ENCODE measurements at regions not wholly inside any gene's neighbourhood (a gene's known extent, or its start where the extent isn't known, plus 50 kb on each side); places are given as distances from the start of the nearest gene placed in this dataset.

DNA sequence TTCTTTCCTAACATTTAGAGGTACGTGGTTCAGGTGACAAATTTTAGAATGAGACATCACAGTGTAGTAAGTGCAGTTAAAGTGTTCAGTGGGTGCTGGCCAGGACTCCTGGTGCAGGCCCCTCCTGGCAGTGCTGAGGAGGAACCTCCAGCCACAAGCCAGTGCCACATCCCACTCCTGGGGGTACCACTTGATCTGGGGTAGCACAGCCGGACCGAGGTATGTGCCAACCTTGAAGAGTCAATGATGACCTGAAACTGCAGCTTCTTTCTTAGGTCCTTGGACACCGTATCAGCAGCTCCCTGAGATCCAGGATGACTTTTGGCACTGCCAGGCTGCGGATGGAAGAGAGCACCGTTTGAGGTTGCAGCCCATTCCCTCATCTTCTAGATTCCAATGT is 310.4 kb upstream of the IRX4 start:
- ATAC-seq: no peak
- no peak for DNase-seq
- intact Hi-C loops (cut with micrococcal nuclease): no loop called here

DNA sequence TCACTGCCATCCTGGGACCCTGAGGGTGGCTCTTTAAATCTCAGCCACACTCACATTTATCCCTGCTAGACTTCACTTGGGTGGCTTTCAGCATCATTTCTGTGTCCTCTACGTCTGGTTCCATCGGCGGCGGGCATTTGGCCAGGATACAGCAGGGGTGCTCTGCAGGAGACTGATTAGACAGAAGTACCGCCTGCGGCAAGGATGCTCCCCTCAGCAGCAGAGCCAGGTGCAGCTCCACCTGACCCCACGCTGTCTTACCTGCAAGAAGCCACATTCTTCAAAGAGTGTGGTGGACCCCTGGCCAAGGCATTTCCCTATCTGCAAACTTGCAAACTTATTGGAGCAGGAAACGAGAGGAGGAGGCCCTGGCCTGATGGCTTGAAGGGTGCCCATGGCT is 309.8 kb upstream of the IRX4 start:
- intact Hi-C loops (cut with micrococcal nuclease): no loop called here
- ATAC-seq: no peak
- DNase-seq: no peak

DNA sequence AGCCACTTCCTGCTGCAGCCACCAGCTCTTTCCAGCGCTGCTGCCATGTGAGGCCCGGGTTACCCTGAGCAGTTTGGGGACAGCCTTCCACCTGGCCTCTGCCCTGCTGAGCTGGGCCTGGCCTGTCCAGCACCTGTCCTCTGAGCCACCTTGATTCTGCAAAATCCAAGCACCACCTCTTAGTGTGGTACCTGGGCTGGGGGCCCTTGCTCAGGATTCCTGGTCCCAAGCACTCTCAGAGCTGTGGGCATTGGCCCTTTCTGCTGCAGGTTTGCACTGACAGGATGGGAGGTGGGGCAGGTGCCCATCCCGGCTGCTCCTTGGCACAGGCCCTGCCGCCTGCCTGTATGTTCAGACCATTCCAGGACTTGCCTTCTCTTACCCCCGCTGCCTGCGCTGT is 309.2 kb upstream of the IRX4 start:
- no peak for ATAC-seq
- no peak for DNase-seq

DNA sequence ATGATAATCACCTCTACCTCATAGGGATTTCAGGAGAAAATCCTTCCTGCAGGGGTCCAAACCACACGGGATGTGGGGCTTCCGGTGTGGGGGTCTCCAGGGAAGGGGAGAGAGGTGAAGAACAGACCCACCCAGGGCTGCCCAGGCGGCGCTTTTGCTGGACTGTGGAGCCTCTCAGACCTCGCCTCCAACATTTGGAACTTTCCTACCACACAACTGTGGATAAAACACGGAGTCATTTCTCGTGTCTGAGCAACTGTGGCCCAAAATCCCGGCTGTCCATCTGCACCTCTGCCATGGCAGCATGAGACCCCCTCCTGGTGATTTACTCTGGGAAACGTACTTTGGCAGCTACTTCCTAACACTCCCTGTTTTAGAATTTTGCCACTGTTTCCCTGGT is 307.8 kb upstream of the IRX4 start:
- no peak for ATAC-seq
- intact Hi-C loops (cut with micrococcal nuclease): no loop called here
- DNase-seq: no peak

More for the DNA sequence above, 309.2 kb upstream of the IRX4 start:
- intact Hi-C loops (cut with micrococcal nuclease): no loop called here

DNA sequence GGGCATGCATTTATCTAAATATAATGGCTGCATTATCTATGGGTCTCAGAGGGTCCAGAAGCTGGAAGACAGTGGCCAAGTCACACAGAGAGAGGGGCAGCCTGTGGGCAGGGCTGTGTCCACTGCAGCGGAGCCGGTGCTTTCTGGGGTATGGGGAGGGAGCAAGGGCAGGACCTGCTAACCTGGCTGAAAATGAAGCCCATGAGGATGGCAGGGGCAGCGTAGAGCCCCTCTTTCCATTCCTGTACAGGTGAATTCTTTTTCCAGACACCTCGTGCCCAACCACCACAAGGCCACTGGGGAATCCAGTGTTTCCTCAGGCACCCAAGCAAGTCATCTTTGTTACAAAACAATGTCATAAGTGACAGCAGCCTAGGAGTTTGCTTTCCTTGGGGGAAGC is 305.9 kb upstream of the IRX4 start:
- DNase-seq (no peak), ATAC-seq (no peak)
- intact Hi-C loops (cut with micrococcal nuclease): no loop called here

DNA sequence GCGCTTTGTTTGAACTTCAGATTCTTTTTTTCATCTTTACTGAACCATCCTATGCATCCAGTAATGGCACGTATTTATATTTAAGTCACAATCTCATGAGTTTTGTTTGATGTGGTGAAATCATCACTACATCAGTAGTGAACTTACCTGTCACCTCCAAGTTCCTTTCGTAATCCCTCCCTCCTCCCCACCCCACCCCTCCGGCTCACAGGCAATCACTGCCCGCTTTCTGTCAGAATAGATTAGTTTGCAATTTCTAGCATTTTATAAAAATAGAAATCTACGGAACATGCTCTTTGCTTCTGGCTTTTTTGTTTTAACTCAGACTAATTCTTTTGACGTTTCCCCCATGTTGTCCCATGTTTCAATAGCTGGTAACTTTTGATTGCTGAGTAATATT is 305.4 kb upstream of the IRX4 start:
- no peak for DNase-seq
- intact Hi-C loops (cut with micrococcal nuclease): no loop called here
- ATAC-seq: no peak

DNA sequence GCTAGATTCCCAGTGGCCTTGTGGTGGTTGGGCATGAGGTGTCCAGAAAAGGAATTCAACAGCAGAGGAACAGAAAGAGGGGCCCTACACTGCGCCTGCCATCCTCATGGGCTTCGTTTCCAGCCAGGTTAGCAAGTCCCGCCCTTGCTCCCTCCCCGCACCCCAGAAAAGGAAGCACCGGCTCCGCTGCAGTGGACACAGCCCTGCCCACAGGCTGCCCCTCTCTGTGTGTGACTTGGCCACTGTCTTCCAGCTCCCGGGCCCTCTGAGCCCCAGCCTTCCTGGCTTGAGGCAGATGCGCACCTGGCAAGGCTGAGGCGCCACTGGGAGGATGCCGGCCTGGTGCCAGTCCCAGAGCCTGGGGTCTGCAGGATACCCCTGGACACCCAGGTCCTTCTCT is 305.0 kb upstream of the IRX4 start:
- no peak for DNase-seq
- no peak for ATAC-seq
- intact Hi-C loops (cut with micrococcal nuclease): no loop called here

DNA sequence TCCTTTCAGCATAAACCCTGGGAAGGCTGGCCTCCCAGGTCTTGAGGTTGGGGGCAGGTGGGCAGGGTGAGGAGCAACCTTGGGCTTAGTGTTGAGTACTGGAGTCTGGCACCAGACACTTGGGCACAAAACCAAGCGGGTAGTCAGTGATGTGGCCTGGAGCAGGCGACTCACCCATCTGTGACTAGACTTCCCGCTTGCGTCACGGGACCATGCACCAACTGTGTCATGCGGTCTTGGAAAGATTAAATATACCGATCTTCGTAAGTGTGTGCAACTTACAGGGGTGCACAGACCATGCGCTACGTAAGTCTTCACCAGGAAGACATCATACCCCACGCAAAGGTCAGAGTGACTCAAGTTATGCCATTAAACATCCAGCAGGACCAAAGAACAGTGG is 304.4 kb upstream of the IRX4 start:
- no peak for DNase-seq
- ATAC-seq: no peak
- intact Hi-C loops (cut with micrococcal nuclease): no loop called here

DNA sequence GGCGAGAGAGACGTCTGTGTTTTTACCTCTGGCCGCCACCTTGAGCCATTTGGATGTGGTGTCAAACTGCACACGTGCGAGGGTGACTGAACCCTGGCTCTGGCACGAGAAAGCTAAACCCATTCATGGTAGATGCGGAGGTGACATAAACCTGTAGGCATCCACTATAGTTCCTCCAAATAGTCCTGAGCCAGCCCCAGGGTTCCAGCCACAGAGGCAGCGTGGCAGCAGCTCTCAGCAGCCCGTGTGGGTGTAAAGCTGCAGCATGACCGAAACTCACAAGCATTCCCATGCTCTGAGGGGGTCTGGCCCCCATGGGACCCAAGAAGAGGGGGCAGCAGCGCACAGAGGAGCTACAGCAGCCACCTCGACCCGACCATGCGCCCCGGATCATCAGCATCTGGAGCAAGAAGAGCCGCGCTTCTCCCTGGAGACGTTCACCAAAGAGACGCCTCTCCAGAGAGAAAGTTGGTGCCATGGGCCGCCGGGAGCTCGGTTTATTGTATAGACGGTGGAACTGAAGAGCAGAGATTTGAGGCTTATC is 303.8 kb upstream of the IRX4 start:
- intact Hi-C loops (cut with micrococcal nuclease): no loop called here
- ATAC-seq: no peak
- no peak for DNase-seq

DNA sequence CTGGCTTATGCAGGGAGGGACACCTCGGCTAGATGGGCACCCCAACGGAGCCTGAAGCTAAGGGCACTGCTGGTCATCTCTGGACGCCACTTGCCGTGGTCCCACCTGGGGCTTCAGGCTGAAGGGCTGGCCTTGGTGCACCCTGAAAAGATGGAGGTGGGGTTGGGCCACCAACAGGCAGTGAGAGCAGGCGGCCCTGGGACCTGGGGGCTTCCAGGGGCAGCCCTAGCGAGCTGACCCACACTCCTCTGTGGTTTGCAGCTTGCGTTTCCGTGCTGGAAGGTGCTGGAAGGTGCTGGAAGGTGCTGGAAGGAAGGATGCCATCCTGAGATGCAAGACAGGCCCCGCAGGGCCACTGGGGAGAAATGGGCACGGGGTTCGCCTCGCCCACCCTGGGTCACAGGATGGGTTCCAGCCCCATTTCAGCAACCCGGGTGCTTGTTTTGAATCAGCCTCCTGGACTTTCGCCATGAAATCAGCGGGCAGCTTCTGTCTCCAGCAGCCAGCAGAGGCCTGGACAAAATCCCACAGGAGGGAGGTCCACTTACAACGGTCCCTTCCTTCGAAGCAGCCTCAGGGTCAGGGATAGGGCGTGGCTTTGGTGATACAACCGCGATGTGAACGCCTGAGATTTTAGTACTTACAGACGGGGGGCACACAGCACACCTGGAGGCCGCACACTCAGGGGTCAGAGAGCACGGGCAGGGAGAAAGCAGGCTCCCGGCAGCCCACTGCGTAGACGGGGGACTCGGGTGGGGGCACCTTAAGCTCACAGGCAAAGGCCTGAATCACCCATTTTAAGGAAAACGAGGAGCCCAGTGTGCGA is 303.1 kb upstream of the IRX4 start:
- DNase-seq: no peak
- intact Hi-C loops (cut with micrococcal nuclease): no loop called here
- ATAC-seq: no peak

DNA sequence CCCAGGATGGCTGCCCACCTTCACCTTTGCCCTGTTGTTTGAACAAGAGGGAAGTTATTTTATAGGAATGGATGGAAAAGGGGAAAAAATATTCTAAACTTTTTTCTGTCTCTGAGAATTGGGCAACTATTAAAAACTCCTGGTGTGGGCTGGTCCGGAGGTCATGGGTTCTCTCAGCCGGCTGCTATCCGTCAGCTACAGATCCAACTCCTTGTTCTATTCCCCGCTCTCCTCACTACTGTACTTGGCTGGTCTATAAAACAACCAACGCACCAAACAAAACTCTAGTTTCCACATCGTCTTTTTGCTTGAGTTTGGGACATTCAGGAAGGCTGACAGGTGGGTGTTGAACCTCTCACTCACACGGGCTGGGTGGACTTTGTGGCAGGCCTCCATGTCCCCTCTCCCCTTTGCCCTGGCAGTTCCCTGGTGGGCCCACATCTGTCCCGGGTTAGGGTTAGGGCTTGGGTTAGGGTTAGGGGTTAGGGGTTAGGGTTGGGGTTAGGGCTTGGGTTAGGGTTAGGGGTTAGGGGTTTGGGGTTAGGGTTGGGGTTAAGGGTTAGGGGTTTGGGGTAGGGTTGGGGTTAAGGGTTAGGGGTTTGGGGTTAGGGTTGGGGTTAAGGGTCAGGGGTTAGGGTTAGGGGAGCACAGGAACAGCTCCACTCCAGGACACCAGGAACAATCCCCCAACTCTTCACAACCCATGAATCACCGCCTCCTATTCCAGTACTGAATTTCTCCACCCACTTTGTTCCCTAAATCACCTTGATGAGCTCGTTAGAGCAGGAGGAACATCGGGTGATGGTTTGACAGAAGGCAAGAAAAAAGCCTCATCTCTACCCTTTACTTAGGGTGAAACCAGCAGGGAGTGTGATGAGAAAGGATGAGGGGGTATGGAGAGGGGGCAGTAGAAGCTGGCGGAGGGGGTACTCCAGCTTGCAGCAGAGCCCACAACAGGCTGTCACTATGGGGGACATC is 302.1 kb upstream of the IRX4 start:
- intact Hi-C loops (cut with micrococcal nuclease): no loop called here
- ATAC-seq: peak; percentile 61
- DNase-seq: no peak

DNA sequence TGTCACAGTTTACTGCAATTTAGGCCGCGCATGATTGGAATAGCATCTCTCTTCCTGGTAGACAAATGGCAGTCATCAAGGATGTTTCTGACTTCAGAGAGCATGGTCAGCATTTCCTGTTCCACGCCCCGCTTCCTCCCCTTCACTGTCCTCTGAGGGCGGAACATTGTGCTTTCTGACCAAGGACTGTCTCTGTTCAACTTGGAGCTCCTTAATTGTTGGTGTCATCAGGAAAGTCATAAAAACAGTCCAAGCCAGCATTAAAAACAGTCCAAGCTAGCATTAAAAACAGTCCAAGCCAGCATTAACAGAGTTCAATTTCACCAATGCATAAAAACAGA is 301.3 kb upstream of the IRX4 start:
- DNase-seq (no peak), ATAC-seq (peak; percentile 65)
- intact Hi-C loops (cut with micrococcal nuclease): no loop called here

DNA sequence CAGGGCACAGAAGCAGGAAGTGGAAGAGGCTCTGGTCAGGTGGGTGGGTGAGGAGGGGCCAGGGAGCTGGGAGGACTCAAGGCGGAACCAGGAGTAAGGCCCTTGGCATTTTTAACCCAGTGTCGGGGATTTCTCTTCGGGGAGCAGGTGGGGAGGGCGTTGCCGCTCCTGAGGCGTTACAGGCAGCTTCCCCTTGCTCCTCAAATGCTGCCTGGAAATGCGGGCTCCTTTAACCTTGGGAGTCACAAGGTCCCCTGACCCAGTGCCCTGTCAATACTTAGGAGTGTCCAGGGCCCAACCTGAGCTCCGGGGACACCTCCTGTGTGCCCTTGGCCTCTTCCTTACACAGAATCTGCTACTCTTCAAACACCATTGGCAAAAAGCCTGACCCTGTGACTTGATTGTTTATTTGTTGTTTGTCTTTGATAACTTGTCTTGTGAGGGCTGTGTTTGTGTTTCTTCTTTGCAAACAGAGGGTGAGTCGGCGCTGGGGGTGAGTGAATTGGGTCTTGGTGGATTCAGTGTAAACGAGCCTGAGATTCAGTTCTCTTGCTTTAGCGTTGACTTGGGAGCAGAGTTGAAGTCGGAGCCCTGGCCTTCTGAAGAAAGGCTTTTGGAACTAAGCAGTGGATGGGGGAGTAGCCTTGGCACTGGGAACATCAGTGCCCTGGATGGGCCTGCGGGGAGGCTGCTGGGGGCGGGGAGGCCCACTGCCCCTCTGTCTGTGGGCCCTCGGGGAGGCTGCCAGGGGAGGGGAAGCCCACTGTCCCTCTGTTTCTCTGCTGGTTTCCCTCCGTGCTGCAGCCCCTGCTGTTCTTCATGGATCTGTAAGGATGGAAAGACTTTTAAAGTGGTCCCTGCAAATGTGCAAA is 300.7 kb upstream of the IRX4 start:
- DNase-seq: no peak
- no peak for ATAC-seq
- intact Hi-C loops (cut with micrococcal nuclease): no loop called here

DNA sequence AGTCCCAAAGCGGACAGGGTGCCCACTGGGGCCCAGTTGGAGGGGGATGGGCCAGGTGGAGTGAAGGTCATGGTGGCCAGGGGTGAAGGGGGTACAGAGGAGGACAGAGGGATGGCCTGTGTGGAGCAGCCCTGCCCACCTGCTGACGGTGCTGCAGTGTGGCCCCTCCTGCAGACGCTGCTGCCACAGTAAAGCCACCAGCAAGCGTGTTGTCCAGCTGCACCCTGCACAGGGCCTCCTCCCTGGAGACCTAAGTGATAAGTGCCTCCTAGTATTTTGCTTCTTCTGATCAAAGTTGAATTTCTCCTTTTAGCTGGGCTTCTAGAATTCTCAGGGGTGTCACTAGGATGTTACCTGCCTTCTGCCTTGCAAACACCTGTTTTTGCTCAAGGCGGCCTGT is 299.3 kb upstream of the IRX4 start:
- no peak for ATAC-seq
- intact Hi-C loops (cut with micrococcal nuclease): no loop called here
- DNase-seq: no peak

DNA sequence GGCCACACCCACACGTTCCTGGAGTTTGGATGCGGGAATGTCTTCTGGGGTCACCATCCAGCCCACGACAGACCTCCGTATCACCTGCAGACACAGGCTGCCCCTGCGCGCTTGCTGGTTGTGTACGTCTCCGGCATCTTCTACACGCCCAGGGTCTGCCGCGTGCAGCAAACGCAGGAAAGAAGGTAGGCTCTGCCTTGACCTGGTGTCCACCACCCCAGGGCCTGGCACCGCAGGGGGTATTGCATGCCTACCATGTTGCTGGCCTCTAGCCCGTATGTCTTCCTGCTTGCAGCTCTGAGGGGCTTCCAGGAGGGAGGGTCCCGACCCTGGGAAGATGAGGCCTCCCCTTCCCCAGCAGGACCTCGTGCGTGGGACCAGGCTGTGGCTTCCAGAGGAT is 298.8 kb upstream of the IRX4 start:
- ATAC-seq (no peak), DNase-seq (no peak)
- intact Hi-C loops (cut with micrococcal nuclease): no loop called here

DNA sequence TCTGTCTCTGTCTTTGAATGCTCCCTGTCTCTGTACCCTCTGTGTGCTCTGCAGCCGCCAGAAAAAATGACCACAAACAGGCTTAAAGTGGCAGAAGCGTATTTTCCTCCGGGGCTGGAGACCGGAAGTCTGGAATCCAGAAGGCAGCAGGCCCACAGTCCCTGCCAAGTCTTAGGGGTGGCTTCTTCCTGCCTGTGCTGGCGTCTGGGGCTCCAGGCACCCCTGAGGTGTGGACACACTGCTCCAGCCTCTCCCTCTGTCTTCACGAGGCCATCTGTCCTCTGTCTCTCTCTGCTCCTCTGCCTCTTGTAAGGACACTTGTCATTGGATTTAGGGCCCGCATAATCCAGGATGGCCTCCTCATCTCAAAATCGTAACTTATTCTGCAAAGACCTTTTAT is 298.4 kb upstream of the IRX4 start:
- intact Hi-C loops (cut with micrococcal nuclease): no loop called here
- ATAC-seq (no peak), DNase-seq (no peak)

DNA sequence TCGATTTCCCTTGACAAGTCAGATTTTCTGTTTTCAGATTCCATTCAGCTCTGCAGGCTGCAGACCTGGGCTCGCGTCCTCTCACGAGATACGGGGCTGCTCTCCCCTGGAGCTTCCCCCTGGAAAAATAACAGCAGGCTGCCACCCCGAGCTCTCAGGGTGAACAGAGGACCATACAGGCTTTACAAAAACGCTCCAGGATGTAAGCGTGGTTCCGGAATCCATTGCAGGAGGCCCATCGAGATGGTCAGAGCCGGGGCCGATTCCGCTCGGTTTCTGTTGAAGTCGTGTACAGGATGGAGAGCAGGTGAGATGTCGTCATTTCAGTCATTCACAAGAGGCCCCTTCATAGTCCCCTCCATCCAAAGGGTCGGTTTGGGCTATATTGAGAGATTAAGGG is 297.7 kb upstream of the IRX4 start:
- ATAC-seq (no peak), DNase-seq (no peak)
- intact Hi-C loops (cut with micrococcal nuclease): no loop called here

DNA sequence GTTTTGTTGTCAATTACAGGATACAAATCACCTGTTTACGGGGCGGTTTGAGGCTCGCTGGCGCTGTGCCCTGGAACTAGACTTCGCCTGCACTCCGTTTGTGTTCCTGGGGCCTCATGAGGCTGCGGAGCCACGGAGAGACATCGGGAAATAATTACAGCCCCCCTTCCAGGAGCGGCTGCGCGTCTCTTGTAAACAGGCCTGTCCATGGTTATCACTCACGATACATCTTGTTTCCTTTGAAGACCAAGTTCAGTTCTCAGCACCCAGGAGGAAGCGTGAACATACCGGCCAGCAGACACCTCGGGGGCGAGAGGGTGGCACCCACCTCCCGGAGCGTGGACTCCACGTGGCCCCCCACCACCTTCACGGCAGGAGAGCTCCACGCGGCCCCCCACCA is 297.1 kb upstream of the IRX4 start:
- ATAC-seq: no peak
- intact Hi-C loops (cut with micrococcal nuclease): no loop called here

DNA sequence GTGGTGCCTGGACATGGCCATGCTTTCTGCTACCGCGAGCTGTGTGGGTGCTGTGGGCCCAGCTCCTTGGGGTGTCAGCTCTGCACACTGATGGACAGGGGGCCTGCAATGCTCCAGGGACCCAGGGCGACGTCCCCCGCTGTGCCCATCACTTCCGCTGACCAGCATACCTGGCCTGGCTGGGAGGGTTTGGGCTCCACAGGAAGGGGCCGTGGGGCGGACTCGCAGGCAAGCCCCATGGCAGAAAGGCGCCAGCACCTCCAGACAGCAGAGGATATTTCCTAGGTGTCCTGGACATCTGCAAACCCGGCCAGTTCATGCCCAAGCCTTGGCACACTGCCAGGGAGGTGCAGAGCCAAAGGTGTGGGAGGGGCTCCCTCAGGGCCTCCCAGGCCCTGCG is 295.8 kb upstream of the IRX4 start:
- ATAC-seq: no peak
- no peak for DNase-seq
- intact Hi-C loops (cut with micrococcal nuclease): no loop called here

More for the DNA sequence above, 297.1 kb upstream of the IRX4 start:
- DNase-seq: no peak
